HL-60 (cell line): ENCODE measurements at regions not wholly inside any gene's neighbourhood (a gene's known extent, or its start where the extent isn't known, plus 50 kb on each side); places are given as distances from the start of the nearest gene placed in this dataset.

ENCODE experiments used
- DNase-seq, 2 experiments: peaks; one replicate each; pipeline ENCODE4 v3.0.0-alpha.2; 2010 to 2020; ENCODE audit warnings: low read depth in 1 of 2, low spot score in 1 of 2
- H3K27ac ChIP-seq: fragments of 250-450 bp; sonication (Bioruptor Pico); replicated peaks from 2 replicates; pipeline ENCODE4 v1.5.1; 2020; ENCODE audit warnings: mild to moderate bottlenecking, moderate library complexity
- H3K27me3 ChIP-seq: fragments of 250-450 bp; sonication (Bioruptor Pico); 2 replicates; pipeline ENCODE4 v1.5.1; 2021; ENCODE audit warnings: mild to moderate bottlenecking, moderate library complexity; ENCODE audit not compliant: insufficient read depth, poor library complexity, severe bottlenecking
- H3K4me3 ChIP-seq: replicated peaks from 2 replicates; pipeline ENCODE4 v1.5.1; 2011; ENCODE audit warnings: mild to moderate bottlenecking, control low read depth, low read length; ENCODE audit not compliant: insufficient read depth
- CTCF ChIP-seq: IDR thresholded peaks from one replicate; pipeline ENCODE4 v1.5.1; 2011; ENCODE audit warnings: low read length, control low read depth, inconsistent platforms; ENCODE audit not compliant: insufficient read depth
- GABPA ChIP-seq: IDR thresholded peaks from 2 replicates; pipeline ENCODE4 v1.6.1; 2012; ENCODE audit warnings: low read depth
- POLR2AphosphoS5 ChIP-seq: IDR thresholded peaks from 2 replicates; pipeline ENCODE4 v1.6.1; 2012; ENCODE audit warnings: low read depth
- REST ChIP-seq: IDR thresholded peaks from 2 replicates; pipeline ENCODE4 v1.6.1; 2012; ENCODE audit warnings: low read depth; ENCODE audit not compliant: insufficient replicate concordance
- SPI1 ChIP-seq: IDR thresholded peaks from 2 replicates; pipeline ENCODE4 v1.6.1; 2012; ENCODE audit warnings: low read depth, mild to moderate bottlenecking, borderline replicate concordance

- H3K27me3 ChIP-seq: peaks cover 32% of the 10 kb centered on the region
- no peak overlapping the region for H3K27ac ChIP-seq
- no peak for DNase-seq
- TF ChIP-seq CTCF: no peak
- TF ChIP-seq REST: no peak
- no peak for TF ChIP-seq POLR2AphosphoS5
- no peak for TF ChIP-seq SPI1
- no peak for TF ChIP-seq GABPA
- H3K4me3 ChIP-seq: no peak overlapping the region
These were observed 138.1 kb upstream of the ZIC3 start for GRCh38 chrX:137427816-137428215.

- DNase-seq: no peak
- Histone ChIP-seq H3K27ac (no peak overlapping the region), H3K27me3 (peaks cover 32% of the 10 kb centered on the region), H3K4me3 (no peak overlapping the region)
- TF ChIP-seq GABPA (no peak), REST (no peak), CTCF (no peak), POLR2AphosphoS5 (no peak), SPI1 (no peak)
These were observed 138.5 kb upstream of the ZIC3 start for GRCh38 chrX:137427426-137427778.

GRCh38 chrX:137426695-137427425 is 139.1 kb upstream of the ZIC3 start:
- no peak overlapping the region for H3K4me3 ChIP-seq
- no peak for DNase-seq
- H3K27ac ChIP-seq: no peak overlapping the region
- peaks cover 32% of the 10 kb centered on the region for H3K27me3 ChIP-seq
- TF ChIP-seq GABPA: no peak
- no peak for TF ChIP-seq SPI1
- no peak for TF ChIP-seq POLR2AphosphoS5
- TF ChIP-seq CTCF: no peak

- H3K27ac ChIP-seq: no peak overlapping the region
- no peak for DNase-seq
- no peak overlapping the region for H3K4me3 ChIP-seq
- no peak for TF ChIP-seq GABPA
- TF ChIP-seq CTCF: no peak
- TF ChIP-seq POLR2AphosphoS5: no peak
- no peak for TF ChIP-seq SPI1
- TF ChIP-seq REST: no peak
- H3K27me3 ChIP-seq: peaks cover 32% of the 10 kb centered on the region
These were observed 139.9 kb upstream of the ZIC3 start for GRCh38 chrX:137425986-137426385.
